ENCODE measurements at regions not wholly inside any gene's neighbourhood (a gene's known extent, or its start where the extent isn't known, plus 50 kb on each side); places are given as distances from the start of the nearest gene placed in this dataset.

- DNase-seq = no peak
Observed at GRCh38 chr1:192950926-192951325, 108.2 kb downstream of the UCHL5 start.

GRCh38 chr1:192951691-192952460, 107.3 kb downstream of the UCHL5 start:
- no peak for DNase-seq

GRCh38 chr1:192952646-192953045, 106.5 kb downstream of the UCHL5 start:
- DNase-seq = no peak

- no peak for DNase-seq
Observed at GRCh38 chr1:192954705-192955265, 104.4 kb downstream of the UCHL5 start.

GRCh38 chr1:192958350-192958749, 100.8 kb downstream of the UCHL5 start:
- no peak for DNase-seq

GRCh38 chr1:192958871-192959270, 100.3 kb downstream of the UCHL5 start:
- no peak for DNase-seq

GRCh38 chr1:192959657-192960186, 99.4 kb downstream of the UCHL5 start:
- no peak for DNase-seq

Data from NCI-H524 (cell line).